GM12878 (cell line): ENCODE measurements at regions not wholly inside any gene's neighbourhood (a gene's known extent, or its start where the extent isn't known, plus 50 kb on each side); places are given as distances from the start of the nearest gene placed in this dataset.

Experiments used
- ATAC-seq: fragments of 200-7000 bp; cut with Tn5 transposase; 3 replicates; pipeline ENCODE4 v1.9.1; 2020; ENCODE audit warnings: mild to moderate bottlenecking, moderate library complexity
- BruUV-seq: library from RNA; stranded (reverse); fragments of 400-500 nt; replicated peaks from 2 replicates; lab custom pipeline; 2021; lab: Mats Ljungman, UMichigan
- CTCF ChIA-PET: fragments of 300-600 bp; sonication (Branson Sonifier 250); formaldehyde crosslinking; extraction: SDS; loops from one replicate; lab custom pipeline; 2021; ENCODE audit warnings: inconsistent platforms; lab: Yijun Ruan, JAX
- POLR2A ChIA-PET: fragments of 350-600 bp; formaldehyde crosslinking; extraction: SDS; loops from one replicate; lab custom pipeline; 2021; ENCODE audit warnings: inconsistent platforms; lab: Charles Lee
- RAD21 ChIA-PET: fragments of 300-600 bp; sonication (Branson Sonifier 250); formaldehyde crosslinking; loops from one replicate; lab custom pipeline; 2023; ENCODE audit warnings: antibody characterized with exemption; ENCODE audit not compliant: unreplicated experiment; lab: Charles Lee
- SMC1A ChIA-PET: fragments of 300-600 bp; sonication (Branson Sonifier 250); formaldehyde crosslinking; loops from one replicate; lab custom pipeline; 2023; ENCODE audit not compliant: unreplicated experiment, uncharacterized antibody; lab: Charles Lee
- DNase-seq: peaks from one replicate; pipeline ENCODE4 v3.0.0-alpha.2; 2011; ENCODE audit warnings: low read depth, low spot score
- FAIRE-seq: peaks from 3 replicates; lab custom pipeline; 2011; peaks lifted over from hg19 to GRCh38; lab: Jason Lieb, UNC
- H2AFZ ChIP-seq: 2 replicates; pipeline ENCODE4 v1.6.0; 2011; ENCODE audit warnings: low read depth, low read length, control low read depth; ENCODE audit not compliant: control insufficient read depth
- H3K27ac ChIP-seq: 2 replicates; pipeline ENCODE4 v1.5.1; 2011; ENCODE audit warnings: control low read depth; ENCODE audit not compliant: control insufficient read depth, insufficient read depth
- H3K27me3 ChIP-seq, 2 experiments: replicated peaks in 1 of 2; 2 replicates each; pipeline versions ENCODE4 v1.6.0 to v1.6.1; 2011; ENCODE audit warnings: low read length in 1 of 2; ENCODE audit not compliant: control insufficient read depth in 2 of 2, insufficient read depth in 2 of 2
- H3K36me3 ChIP-seq, 2 experiments: 2 replicates each; pipeline ENCODE4 v1.5.1; 2011; ENCODE audit warnings: low read length in 1 of 2; ENCODE audit not compliant: control insufficient read depth in 2 of 2, insufficient read depth in 2 of 2
- H3K4me1 ChIP-seq: 2 replicates; pipeline ENCODE4 v1.6.1; 2011; ENCODE audit warnings: mild to moderate bottlenecking, low read length, moderate library complexity, mixed read lengths; ENCODE audit not compliant: control insufficient read depth, insufficient read depth
- H3K4me2 ChIP-seq: 2 replicates; pipeline ENCODE4 v1.6.0; 2011; ENCODE audit warnings: control low read depth; ENCODE audit not compliant: control insufficient read depth, insufficient read depth
- H3K4me3 ChIP-seq: fragments of 200-600 bp; sonication (generic); 2 replicates; pipeline ENCODE4 v1.5.1; 2016
- H3K79me2 ChIP-seq: 2 replicates; pipeline ENCODE4 v1.6.0; 2011; ENCODE audit warnings: low read length; ENCODE audit not compliant: control insufficient read depth, insufficient read depth
- H3K9ac ChIP-seq: 2 replicates; pipeline ENCODE4 v1.8.0; 2011; ENCODE audit warnings: low read length, control low read depth, mixed read lengths; ENCODE audit not compliant: control insufficient read depth, insufficient read depth
- H3K9me3 ChIP-seq: replicated peaks from 3 replicates; pipeline ENCODE4 v1.5.1; 2011; ENCODE audit warnings: mild to moderate bottlenecking, low read length; ENCODE audit not compliant: control insufficient read depth, insufficient read depth
- H4K20me1 ChIP-seq: 2 replicates; pipeline ENCODE4 v1.6.0; 2011; ENCODE audit not compliant: control insufficient read depth, insufficient read depth
- CREM ChIP-seq: IDR thresholded peaks from 2 replicates; pipeline ENCODE4 v1.6.1; 2014; ENCODE audit warnings: antibody characterized with exemption, low read depth
- DPF2 ChIP-seq: fragments of 450-650 bp; IDR thresholded peaks from 2 replicates; pipeline ENCODE4 v1.6.1; 2017; ENCODE audit warnings: mild to moderate bottlenecking
- E2F8 ChIP-seq: fragments of 450-650 bp; IDR thresholded peaks from 2 replicates; pipeline ENCODE4 v1.6.1; 2018; ENCODE audit warnings: mild to moderate bottlenecking, low read depth, moderate library complexity; ENCODE audit not compliant: partially characterized antibody
- HCFC1 ChIP-seq: fragments of 150-350 bp; IDR thresholded peaks from 2 replicates; pipeline ENCODE4 v1.6.1; 2014; ENCODE audit warnings: low read length
- ZNF274 ChIP-seq: IDR thresholded peaks from one replicate; pipeline ENCODE4 v1.8.0; 2011; ENCODE audit not compliant: insufficient read length, insufficient read depth
- WGBS: methylation state at CpG from one replicate; pipeline ENCODE4 v1.1.6; 2016; ENCODE audit warnings: low lambda C conversion rate; ENCODE audit not compliant: insufficient replicate concordance, insufficient coverage; ENCODE audit errors: missing lambda C conversion rate; 5-methylcytosine and 5-hydroxymethylcytosine counted together
- in situ Hi-C: fragments of 300-500 bp; cut with MboI; formaldehyde crosslinking; loops from 9 replicates; pipeline ENCODE4 v1.14.3; 2018; ENCODE audit warnings: mixed read lengths
- intact Hi-C: fragments of 100-400 bp; cut with micrococcal nuclease; formaldehyde crosslinking; loops from one replicate; pipeline ENCODE4 v1.14.2; 2022; ENCODE audit not compliant: unreplicated experiment

- ChIA-PET SMC1A (no interaction called here), RAD21 (no interaction called here), POLR2A (no interaction called here), CTCF (interaction anchor here (1.0 to 1.3 kb wide), 2 partner anchors 16 to 82 kb away, joined by 4 read pairs; no protein-coding TSS in a partner anchor)
- no peaks in the 10 kb centered on the region for H3K27me3 ChIP-seq
- H3K4me1 ChIP-seq: no peaks in the 10 kb centered on the region
- H2AFZ ChIP-seq: no peak overlapping the region
- H4K20me1 ChIP-seq: no peaks in the 10 kb centered on the region
- DNase-seq (no peak), ATAC-seq (no peak), FAIRE-seq (no peak)
- no peak overlapping the region for H3K27ac ChIP-seq
- no peak overlapping the region for H3K9ac ChIP-seq
- H3K79me2 ChIP-seq: no peaks in the 10 kb centered on the region
- BruUV-seq: no TSS peak
- TF ChIP-seq CREM (no peak), HCFC1 (no peak), DPF2 (no peak), ZNF274 (no peak), E2F8 (no peak)
- no peak overlapping the region for H3K4me2 ChIP-seq
- no peaks in the 10 kb centered on the region for H3K36me3 ChIP-seq
- intact Hi-C loops (loop anchor here (10.0 kb wide), 1 partner anchor 1018 kb away; no protein-coding TSS in a partner anchor), in situ Hi-C loops (loop anchor here (25.0 kb wide), 2 partner anchors 696 to 1021 kb away; no protein-coding TSS in a partner anchor)
- no peaks in the 10 kb centered on the region for H3K9me3 ChIP-seq
- WGBS: 31% methylated on average over 3 of the region's 3 CpGs
- no peak overlapping the region for H3K4me3 ChIP-seq
Observed at GRCh38 chr10:61832866-61833481, 68.5 kb upstream of the ARID5B start.
